PC-9 (cell line): ENCODE measurements at regions not wholly inside any gene's neighbourhood (a gene's known extent, or its start where the extent isn't known, plus 50 kb on each side); places are given as distances from the start of the nearest gene placed in this dataset.

ENCODE experiments used
- BruUV-seq: library from RNA; stranded (reverse); fragments of 400-500 nt; replicated peaks from 2 replicates; lab custom pipeline; 2021; lab: Mats Ljungman, UMichigan
- CTCF ChIA-PET: fragments of 300-600 bp; sonication (Branson Sonifier 250); formaldehyde crosslinking; loops from one replicate; lab custom pipeline; 2022; ENCODE audit warnings: antibody characterized with exemption; lab: Charles Lee
- POLR2A ChIA-PET: fragments of 300-600 bp; sonication (Branson Sonifier 250); formaldehyde crosslinking; loops from one replicate; lab custom pipeline; 2022; ENCODE audit warnings: antibody characterized with exemption; ENCODE audit not compliant: unreplicated experiment; lab: Charles Lee
- DNase-seq, 2 experiments: peaks; one replicate each; pipeline versions ENCODE4 v3.0.0 to v3.0.0-alpha.2; 2015 to 2022; ENCODE audit warnings: mixed read lengths in 1 of 2
- H2AFZ ChIP-seq: fragments of 200-600 bp; sonication (generic); 2 replicates; pipeline ENCODE4 v1.8.1; 2017; ENCODE audit warnings: antibody characterized with exemption
- H3F3A ChIP-seq: fragments of 200-600 bp; sonication (generic); 2 replicates; pipeline ENCODE4 v1.8.1; 2017; ENCODE audit warnings: antibody characterized with exemption, mild to moderate bottlenecking, low read depth; ENCODE audit not compliant: insufficient read depth
- H3K27ac ChIP-seq: fragments of 200-600 bp; sonication (generic); 2 replicates; pipeline ENCODE4 v1.6.1; 2016; ENCODE audit warnings: mixed run types
- H3K27me3 ChIP-seq: fragments of 200-600 bp; sonication (generic); 2 replicates; pipeline ENCODE4 v1.6.1; 2016; ENCODE audit warnings: low read depth, mixed run types; ENCODE audit not compliant: insufficient read depth
- H3K36me3 ChIP-seq: fragments of 200-600 bp; sonication (generic); 2 replicates; pipeline ENCODE4 v1.6.1; 2016; ENCODE audit warnings: low read depth, mixed run types
- H3K4me1 ChIP-seq: fragments of 200-600 bp; sonication (generic); replicated peaks from 2 replicates; pipeline ENCODE4 v1.6.1; 2016; ENCODE audit warnings: mixed run types; ENCODE audit not compliant: insufficient read depth
- H3K4me2 ChIP-seq: fragments of 200-600 bp; sonication (generic); 2 replicates; pipeline ENCODE4 v1.6.1; 2017; ENCODE audit warnings: mixed run types
- H3K4me3 ChIP-seq: fragments of 200-600 bp; sonication (generic); 2 replicates; pipeline ENCODE4 v1.6.1; 2016; ENCODE audit warnings: mixed run types
- H3K79me2 ChIP-seq: fragments of 200-600 bp; sonication (generic); 2 replicates; pipeline ENCODE4 v1.6.1; 2017; ENCODE audit warnings: low read depth, mixed run types
- H3K9me2 ChIP-seq: fragments of 200-600 bp; sonication (generic); 2 replicates; pipeline ENCODE4 v1.8.1; 2017; ENCODE audit warnings: mild to moderate bottlenecking; ENCODE audit not compliant: insufficient read depth
- H3K9me3 ChIP-seq: fragments of 200-600 bp; sonication (generic); 2 replicates; pipeline ENCODE4 v1.8.1; 2016; ENCODE audit warnings: low read depth; ENCODE audit not compliant: insufficient read depth
- H4K20me1 ChIP-seq: fragments of 200-600 bp; sonication (generic); 2 replicates; pipeline ENCODE4 v1.8.1; 2017; ENCODE audit not compliant: insufficient read depth
- EZH2 ChIP-seq: fragments of 200-600 bp; sonication (generic); IDR thresholded peaks from 2 replicates; pipeline ENCODE4 v1.8.0; 2017; ENCODE audit warnings: antibody characterized with exemption, low read depth
- intact Hi-C: fragments of 100-400 bp; cut with micrococcal nuclease; formaldehyde crosslinking; loops from one replicate; pipeline ENCODE4 v1.10.0; 2022; ENCODE audit not compliant: unreplicated experiment
- TF ChIP-seq, protein P1 (sequence below): fragments of 200-600 bp; sonication (generic); conservative IDR thresholded peaks from 2 replicates; pipeline ENCODE4 v1.6.1; 2017; ENCODE audit warnings: mixed run types, antibody characterized with exemption, mild to moderate bottlenecking, moderate library complexity

DNA sequence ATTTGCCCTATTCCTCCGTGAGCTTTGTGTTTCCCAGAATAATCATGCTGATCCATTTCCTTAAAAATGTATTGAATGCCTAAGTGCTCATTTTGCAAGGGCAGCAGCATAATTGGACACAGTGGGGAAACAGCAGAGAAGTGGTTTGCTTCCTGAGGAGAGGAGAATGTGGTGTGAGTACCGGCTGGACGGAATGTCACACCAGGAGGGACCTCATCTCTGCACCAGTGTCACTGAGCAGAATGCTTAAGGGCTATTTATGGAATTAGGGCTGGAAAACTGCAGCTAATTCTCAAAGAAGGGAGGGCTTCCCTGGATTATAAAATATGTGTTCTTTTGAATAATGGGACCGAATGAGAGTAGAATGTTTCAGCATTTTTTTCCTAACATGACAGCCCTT is 1100.6 kb upstream of the RBFOX1 start:
- Histone ChIP-seq H3F3A (no peaks in the 10 kb centered on the region), H2AFZ (no peak overlapping the region), H3K9me2 (no peaks in the 10 kb centered on the region), H3K36me3 (no peaks in the 10 kb centered on the region), H4K20me1 (no peaks in the 10 kb centered on the region), H3K27me3 (peaks cover 34% of the 10 kb centered on the region), H3K79me2 (no peaks in the 10 kb centered on the region), H3K9me3 (no peaks in the 10 kb centered on the region), H3K4me3 (no peak overlapping the region), H3K27ac (no peak overlapping the region), H3K4me2 (no peak overlapping the region), H3K4me1 (no peaks in the 10 kb centered on the region)
- intact Hi-C loops, result no loop called here
- POLR2A ChIA-PET, result no interaction called here
- TF ChIP-seq, protein P1, sequence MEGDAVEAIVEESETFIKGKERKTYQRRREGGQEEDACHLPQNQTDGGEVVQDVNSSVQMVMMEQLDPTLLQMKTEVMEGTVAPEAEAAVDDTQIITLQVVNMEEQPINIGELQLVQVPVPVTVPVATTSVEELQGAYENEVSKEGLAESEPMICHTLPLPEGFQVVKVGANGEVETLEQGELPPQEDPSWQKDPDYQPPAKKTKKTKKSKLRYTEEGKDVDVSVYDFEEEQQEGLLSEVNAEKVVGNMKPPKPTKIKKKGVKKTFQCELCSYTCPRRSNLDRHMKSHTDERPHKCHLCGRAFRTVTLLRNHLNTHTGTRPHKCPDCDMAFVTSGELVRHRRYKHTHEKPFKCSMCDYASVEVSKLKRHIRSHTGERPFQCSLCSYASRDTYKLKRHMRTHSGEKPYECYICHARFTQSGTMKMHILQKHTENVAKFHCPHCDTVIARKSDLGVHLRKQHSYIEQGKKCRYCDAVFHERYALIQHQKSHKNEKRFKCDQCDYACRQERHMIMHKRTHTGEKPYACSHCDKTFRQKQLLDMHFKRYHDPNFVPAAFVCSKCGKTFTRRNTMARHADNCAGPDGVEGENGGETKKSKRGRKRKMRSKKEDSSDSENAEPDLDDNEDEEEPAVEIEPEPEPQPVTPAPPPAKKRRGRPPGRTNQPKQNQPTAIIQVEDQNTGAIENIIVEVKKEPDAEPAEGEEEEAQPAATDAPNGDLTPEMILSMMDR, result no peak
- TF ChIP-seq EZH2, result no peak
- no TSS peak for BruUV-seq
- CTCF ChIA-PET, result no interaction called here
- no peak for DNase-seq

DNA sequence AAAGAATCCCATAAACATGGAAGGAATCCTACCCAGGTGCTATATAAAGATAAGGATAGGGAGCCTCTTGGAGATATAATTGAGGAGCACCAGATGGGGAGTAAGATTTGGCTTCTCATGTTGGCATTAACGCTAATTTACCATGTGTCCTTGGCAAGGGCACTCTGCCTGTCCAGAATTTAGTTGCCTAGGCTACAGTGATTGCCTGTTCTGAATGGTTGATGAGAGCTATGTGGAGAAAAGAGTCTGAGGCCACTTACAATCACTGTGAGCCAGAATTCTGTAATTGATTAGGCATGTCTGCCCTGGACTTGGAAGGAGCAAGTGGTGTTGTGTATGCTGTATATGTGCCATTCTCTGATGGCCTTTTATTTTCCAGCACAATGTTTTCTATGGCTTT is 1101.2 kb upstream of the RBFOX1 start:
- POLR2A ChIA-PET, result no interaction called here

DNA sequence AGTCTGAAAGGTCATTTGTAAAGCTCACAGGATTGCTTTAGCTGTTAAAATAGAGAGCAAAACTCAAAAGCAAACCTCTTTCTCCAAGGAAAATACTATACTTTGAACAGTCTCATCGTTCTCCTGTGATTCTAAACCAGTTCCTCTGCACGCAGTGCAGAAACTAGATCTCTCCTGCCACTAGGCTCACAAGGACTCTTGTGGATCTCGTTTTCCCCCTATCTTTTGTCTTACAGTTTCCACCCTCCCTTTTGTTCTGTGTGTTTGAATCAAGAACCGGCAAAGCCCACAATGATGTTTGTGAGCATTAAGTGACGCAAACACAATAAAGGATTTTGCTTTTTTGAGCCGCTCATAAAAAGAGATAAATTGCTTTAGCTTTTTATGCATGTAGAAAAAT is 1103.5 kb upstream of the RBFOX1 start:
- ChIA-PET POLR2A (no interaction called here), CTCF (no interaction called here)
- DNase-seq, result no peak
- H3K9me2 ChIP-seq, result no peaks in the 10 kb centered on the region
- H4K20me1 ChIP-seq, result no peaks in the 10 kb centered on the region
- no peaks in the 10 kb centered on the region for H3K36me3 ChIP-seq
- H3K4me2 ChIP-seq, result no peak overlapping the region
- no peaks in the 10 kb centered on the region for H3F3A ChIP-seq
- no peaks in the 10 kb centered on the region for H3K9me3 ChIP-seq
- intact Hi-C loops, result no loop called here
- no peak overlapping the region for H3K4me3 ChIP-seq
- no TSS peak for BruUV-seq
- no peak overlapping the region for H3K27ac ChIP-seq
- H3K27me3 ChIP-seq, result peaks cover 37% of the 10 kb centered on the region
- no peaks in the 10 kb centered on the region for H3K79me2 ChIP-seq
- no peak for TF ChIP-seq EZH2
- TF ChIP-seq, protein P1, result no peak
- no peak overlapping the region for H2AFZ ChIP-seq
- no peaks in the 10 kb centered on the region for H3K4me1 ChIP-seq

More for the DNA sequence above, 1101.2 kb upstream of the RBFOX1 start:
- H3K27me3 ChIP-seq, result peaks cover 35% of the 10 kb centered on the region
- intact Hi-C loops, result no loop called here
- no peaks in the 10 kb centered on the region for H3K36me3 ChIP-seq
- BruUV-seq, result no TSS peak
- DNase-seq, result no peak
- no peaks in the 10 kb centered on the region for H3K79me2 ChIP-seq
- no peaks in the 10 kb centered on the region for H3K4me1 ChIP-seq
- no peaks in the 10 kb centered on the region for H4K20me1 ChIP-seq
- H3K4me3 ChIP-seq, result no peak overlapping the region
- no peak overlapping the region for H2AFZ ChIP-seq
- H3K9me3 ChIP-seq, result no peaks in the 10 kb centered on the region
- CTCF ChIA-PET, result no interaction called here
- H3K27ac ChIP-seq, result no peak overlapping the region
- no peaks in the 10 kb centered on the region for H3K9me2 ChIP-seq
- no peaks in the 10 kb centered on the region for H3F3A ChIP-seq
- no peak overlapping the region for H3K4me2 ChIP-seq
- TF ChIP-seq, protein P1, result no peak
- TF ChIP-seq EZH2, result no peak
